OCI-LY7 (cell line): ENCODE measurements at regions not wholly inside any gene's neighbourhood (a gene's known extent, or its start where the extent isn't known, plus 50 kb on each side); places are given as distances from the start of the nearest gene placed in this dataset.

Experiments used
- EZH2phosphoT487 ChIP-seq: fragments of 200-600 bp; sonication (generic); IDR thresholded peaks from 2 replicates; pipeline ENCODE4 v1.6.1; 2018; ENCODE audit warnings: low read depth, borderline replicate concordance, mild to moderate bottlenecking, mixed run types, antibody characterized with exemption, low read length, moderate library complexity, mixed read lengths
- TF ChIP-seq, protein P1 (sequence below): fragments of 200-600 bp; sonication (generic); conservative IDR thresholded peaks from 2 replicates; pipeline ENCODE4 v1.5.1; 2014; ENCODE audit warnings: mild to moderate bottlenecking, antibody characterized with exemption, low read length, moderate library complexity, mixed read lengths

DNA sequence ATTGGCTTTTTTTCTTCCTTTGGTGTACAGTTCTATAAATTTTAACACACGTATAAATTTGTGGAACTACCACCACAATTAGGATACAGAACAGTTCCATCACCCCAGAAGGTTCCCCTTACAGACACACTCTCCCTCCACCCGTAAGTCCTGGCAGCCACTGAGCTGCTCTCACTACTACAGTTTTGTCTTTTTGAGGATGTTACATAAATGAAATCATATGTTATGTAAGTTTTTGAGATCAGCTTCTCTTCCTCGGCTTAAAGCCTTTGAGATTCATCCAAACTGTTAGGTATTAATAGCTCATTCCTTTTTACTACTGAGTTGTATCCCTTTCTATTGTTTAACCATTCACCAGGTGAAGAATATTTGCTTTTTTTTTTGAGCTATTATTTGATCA is 74.3 kb upstream of the SLC24A4 start:
- TF ChIP-seq, protein P1, sequence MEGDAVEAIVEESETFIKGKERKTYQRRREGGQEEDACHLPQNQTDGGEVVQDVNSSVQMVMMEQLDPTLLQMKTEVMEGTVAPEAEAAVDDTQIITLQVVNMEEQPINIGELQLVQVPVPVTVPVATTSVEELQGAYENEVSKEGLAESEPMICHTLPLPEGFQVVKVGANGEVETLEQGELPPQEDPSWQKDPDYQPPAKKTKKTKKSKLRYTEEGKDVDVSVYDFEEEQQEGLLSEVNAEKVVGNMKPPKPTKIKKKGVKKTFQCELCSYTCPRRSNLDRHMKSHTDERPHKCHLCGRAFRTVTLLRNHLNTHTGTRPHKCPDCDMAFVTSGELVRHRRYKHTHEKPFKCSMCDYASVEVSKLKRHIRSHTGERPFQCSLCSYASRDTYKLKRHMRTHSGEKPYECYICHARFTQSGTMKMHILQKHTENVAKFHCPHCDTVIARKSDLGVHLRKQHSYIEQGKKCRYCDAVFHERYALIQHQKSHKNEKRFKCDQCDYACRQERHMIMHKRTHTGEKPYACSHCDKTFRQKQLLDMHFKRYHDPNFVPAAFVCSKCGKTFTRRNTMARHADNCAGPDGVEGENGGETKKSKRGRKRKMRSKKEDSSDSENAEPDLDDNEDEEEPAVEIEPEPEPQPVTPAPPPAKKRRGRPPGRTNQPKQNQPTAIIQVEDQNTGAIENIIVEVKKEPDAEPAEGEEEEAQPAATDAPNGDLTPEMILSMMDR = no peak
- TF ChIP-seq EZH2phosphoT487 = no peak
